CD4-positive, alpha-beta T cell treated with Interleukin-17A for 4 hours (primary cell): ENCODE measurements at regions not wholly inside any gene's neighbourhood (a gene's known extent, or its start where the extent isn't known, plus 50 kb on each side); places are given as distances from the start of the nearest gene placed in this dataset.
"Not testable (repeated sequence)": the region's sequence is repeated elsewhere in the genome, so short reads cannot be mapped to it uniquely, and the experiment has no call there.

Source experiments
- DNase-seq: peaks from one replicate; pipeline ENCODE4 v3.0.0-alpha.2; 2020; ENCODE audit warnings: mixed read lengths

DNA sequence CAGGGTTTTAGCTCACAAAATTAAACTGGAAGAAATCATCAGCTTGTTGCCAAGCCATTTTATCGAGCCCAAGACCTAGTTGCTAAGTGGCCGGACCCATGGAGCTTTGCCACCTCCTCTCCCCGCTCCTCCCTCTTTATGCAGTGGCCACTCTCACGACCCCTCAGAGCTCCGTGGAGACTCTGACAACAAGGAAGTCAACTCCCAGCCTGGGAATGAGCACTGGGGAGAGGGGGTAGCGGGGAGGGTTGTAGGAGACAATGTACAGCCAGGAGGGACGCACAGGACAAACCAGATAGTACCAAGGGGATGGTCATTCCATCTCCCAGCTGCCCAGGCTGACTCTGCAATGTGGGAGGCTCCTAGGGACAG lies 250.9 kb downstream of the SIPA1L2 start:
- DNase-seq: no peak

DNA sequence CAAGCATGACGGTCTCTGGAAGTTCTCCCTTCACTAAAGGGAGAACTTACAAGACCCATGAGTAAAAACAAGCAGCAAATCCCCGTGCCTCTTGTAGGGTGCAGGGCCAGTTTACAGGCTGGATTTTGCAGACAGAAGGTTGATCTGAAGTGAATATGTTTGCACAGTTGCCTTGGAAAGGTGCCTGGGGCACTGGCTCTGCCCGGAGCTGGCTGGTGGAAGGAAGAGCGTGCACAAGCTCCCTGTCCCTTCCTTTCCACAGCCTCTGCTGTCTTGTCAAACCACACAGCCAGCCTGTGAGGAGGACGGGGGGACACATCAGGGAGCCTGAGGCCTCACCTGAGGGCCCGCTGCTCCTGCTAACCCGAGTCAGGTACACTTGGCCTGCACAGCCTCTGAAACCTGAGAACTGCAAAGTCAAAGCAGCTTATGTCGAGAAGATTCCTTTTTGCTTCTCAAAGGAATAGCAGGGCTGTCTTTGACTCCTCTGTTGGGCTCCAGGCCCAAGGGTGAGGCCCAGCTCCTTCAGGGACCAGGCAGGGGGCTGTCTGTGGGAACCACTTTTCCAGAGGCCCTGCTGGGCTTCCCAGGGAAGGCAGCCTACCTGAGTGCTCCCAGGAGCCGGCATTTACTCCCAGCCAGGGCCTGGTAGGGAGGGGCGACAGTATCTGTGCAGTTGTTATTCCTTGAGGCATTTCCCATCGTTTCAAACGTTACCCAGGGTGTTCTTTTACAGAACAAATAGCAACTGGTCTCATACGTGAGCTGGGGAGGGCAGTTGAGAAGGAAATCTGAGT lies 251.5 kb downstream of the SIPA1L2 start:
- no peak for DNase-seq

DNA sequence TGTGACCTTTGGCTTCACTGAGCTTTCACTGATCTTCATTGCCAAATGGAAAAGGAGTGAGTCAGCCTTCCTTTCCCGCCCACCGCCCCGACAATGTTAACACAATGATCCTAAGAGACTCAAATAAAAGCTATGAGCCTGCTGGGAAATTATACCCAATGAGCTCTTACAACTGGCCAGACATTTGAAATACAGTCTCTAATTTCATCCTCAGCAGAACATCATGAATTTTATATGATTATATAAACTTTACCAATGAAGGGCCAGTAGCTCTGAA lies 252.5 kb downstream of the SIPA1L2 start:
- DNase-seq: no peak

DNA sequence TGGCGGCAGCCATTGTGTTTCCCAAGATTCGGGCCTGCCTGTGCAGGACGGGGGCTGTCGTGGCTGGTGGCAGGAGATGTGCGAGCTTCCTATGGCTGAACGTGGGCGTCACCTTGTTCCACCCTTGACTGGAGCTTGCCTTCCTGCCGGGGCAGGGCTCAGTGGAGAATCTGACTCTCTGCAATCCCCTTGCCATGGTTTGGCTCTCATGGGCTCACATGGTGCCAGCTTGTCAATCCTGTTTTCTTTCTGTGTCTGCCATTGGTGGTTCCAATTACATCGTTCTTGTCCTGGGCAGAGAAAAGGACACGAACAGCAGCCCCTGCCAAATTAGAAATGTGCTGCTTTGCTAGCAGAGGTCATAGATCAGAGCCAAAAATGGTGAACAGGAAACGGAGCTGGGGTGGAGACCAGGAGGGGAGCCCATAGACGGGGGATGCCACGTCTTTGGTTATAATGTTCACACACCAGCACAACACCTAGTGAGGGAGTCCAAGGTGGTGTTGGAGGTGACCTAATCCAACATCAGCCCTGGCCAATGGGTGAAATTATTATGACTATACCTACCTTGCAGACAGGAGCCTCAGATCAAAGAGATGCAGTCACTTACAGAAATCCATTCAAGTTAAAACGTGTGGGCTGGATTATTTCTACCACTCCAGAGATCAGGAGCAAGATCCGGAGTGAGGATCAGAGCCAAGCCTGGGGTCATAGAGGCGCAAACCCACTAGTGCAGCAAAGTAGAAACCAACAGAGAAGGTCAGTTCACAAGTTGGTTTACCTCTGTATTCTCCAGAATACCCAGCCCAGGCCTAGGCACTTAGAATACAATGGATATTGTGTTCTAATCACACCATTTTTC lies 253.1 kb downstream of the SIPA1L2 start:
- DNase-seq: no peak

DNA sequence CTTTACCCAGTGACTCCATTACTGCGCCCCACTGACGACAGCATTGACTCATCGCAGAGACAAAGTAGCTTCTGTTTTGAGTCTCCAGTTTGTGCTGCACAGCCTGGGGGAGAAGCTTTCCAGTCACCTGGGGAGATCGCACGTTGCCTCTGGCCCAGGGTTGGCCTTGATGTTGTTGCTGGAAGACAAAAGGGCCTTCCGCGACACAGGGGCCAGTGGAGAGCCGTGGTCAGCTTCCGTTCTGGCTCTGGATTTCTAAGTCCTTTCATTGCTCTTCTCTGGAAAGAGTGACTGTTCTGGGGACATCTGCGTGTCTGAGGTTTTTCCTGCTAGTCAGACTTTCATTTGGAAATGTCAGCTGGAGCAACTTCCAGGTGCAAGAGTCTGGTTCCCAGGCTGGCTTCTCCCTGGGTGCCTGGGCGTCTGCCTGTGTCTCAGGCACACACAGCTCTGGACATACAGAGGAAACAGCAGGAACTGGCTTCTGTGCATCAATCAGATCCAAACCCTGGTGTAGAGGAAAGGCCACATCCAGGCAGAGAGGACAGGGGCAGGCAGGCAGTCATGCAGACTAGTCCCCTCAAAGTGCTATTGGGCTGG lies 257.0 kb downstream of the SIPA1L2 start:
- no peak for DNase-seq

DNA sequence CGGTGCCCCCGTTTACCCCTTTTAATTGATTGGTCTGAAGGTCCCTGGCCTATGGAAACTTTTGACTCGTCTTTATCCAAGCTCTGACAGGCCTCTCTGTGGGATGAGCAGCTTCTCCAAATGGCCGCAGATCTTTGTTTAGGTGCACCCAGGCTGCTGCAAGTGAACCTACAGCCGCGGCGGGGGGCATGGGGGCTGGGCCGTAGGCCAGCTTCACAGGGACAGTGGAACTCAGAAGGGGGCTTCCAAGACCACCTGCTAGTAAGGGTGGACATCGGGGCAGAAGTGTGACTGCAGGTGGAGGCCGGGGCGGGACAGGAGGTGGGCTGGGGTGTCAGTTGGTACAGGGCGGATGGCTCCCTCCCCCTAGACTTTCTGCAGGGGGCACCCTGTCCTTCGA lies 257.5 kb downstream of the SIPA1L2 start:
- no peak for DNase-seq

DNA sequence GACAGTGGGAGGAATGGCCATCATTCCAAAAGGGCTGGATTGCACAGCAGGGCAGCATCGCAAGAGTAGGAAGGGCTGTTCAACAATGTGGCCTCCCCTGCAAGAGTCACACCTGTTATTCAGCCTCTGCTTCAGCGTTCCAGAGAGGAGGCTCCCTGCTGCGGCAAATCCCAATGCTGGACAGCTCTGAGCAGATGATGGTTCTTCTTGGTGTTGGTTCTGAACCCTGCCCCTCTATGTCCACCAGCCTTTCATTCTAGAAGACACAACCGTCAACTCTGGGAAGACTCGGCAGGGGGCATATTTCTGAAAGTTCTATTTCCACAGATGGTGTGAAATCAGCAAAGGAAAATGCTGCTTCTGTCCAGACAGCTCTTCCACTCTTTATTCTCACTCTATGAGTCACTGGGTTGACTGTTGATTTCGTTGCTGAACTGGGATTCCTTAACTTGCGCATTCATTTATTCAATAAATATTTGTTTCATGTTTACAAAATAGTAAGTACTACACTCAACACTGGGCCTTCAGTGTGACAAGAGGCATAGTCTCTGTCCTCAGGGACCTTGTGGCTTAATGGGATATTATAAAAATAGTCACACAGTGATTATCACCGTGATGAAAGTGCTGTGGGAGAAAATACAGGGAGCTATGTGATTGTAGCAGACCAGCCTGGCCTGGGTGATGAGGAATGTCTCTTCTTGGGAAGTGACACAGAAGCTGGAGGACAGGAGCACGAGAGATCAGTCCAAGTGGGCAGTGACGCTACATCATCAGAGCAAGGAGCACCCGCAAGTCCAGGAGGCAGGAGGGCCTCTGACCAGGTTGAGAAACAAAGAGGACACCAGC lies 260.3 kb downstream of the SIPA1L2 start:
- DNase-seq: no peak

DNA sequence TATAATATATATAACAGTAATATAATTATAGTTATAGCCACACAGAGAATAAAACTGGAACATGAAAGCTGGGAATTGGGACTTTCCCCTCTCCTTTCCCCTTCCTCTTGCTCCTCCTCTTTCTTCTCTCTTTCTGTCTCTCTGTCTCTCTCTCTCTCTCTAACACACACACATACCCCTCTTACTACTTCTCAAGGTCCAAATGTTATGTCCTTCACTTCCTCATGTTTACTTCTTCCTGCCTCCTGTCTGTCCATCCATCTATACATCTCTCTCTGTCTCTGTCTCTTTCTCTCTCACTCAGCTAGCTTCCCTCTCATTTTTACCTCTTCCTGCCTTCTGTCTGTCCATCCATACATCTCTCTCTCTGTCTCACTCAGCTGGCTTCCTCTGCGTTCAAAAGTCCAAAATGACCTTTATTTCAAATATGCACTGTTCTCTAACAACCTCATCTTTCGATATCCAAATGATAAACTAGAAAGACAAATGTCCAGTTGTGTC lies 261.1 kb downstream of the SIPA1L2 start:
- no peak for DNase-seq

DNA sequence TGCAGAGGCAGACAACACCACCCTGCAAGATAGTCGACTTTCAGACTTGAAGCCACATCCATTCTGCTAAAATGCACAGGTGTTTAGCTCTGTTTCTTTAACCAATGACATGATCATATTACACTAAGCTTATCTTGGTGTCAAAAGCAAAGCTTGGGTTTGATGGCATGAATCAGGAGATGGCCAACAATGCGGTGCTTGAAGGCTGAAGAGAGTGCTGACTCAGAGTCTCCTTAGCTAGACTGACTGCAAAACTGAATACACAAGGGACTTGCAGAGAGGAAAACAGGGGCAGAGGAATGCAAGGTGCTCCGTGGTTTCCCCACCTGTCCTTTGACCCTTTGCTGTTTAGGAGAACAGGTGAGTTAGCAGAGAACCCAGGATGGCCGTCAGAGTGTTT lies 262.6 kb downstream of the SIPA1L2 start:
- DNase-seq: no peak

DNA sequence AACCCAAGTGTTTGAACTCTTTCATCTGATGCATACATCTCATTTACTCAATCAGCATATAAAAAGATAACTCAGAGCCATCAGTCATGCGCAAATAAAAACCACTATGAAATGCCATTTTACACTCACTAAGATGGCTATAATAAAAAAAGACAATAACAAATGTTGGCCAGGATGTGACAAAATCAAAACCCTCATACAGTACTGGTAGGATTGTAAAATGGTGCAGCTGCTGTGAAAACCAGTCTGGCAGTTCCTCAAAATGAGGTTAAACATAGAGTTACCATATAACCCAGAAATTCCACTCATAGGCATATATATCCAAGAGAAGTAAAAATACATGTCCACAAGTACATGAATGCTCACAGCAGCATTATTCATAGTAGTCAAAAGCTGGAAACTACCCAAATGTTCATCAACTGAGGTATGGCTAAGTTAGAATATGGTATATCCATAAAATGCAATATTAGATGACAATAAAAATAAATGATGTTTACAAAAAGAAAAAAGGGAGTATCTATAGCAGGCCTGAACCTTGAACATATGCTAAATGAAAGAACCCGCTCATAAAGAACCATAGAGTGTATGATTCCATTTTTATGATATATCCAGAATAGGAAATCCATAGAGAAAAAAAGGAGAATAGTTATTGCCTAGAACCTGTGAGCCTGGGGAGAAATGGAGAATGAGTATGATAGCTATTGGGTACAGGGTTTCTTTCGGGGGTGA lies 265.1 kb downstream of the SIPA1L2 start:
- DNase-seq: no peak

DNA sequence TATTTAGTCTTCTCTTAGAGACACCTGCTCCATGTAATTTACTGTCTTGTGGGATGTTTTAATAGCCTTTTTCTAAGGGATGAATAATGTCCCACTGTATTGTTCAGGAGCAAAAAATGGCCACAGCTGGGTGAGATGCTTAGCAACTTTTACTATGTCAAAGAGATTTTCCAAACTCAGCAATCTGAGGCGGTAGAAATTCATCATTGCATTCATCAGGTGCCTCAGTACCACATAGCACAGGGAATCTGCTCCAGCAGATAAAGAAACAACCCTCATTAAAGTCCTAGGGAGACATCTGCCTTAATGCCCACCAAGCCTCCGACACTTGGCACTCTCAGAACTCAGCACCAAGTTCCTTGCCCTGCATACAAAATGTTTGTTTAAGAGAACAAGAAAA lies 266.9 kb downstream of the SIPA1L2 start:
- no peak for DNase-seq

DNA sequence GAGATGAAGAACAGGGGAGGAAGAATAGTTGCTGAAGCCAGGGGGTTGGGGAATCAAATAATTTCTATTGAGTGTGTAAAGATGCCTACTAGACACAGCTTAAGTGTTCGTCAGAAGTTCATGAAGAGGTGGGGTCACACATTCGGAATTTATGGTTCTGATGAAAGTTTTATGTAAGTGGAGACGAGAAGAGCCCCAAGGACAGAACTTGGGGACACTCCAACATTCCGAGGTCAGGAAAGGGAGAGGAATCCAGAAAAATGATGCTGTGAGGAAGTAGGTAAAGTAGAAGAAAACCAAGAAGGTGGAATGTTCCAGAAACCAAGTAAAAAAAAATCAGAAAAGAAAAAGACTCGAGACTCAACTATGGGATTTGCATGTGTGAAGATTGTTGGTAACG lies 272.5 kb downstream of the SIPA1L2 start:
- no peak for DNase-seq

DNA sequence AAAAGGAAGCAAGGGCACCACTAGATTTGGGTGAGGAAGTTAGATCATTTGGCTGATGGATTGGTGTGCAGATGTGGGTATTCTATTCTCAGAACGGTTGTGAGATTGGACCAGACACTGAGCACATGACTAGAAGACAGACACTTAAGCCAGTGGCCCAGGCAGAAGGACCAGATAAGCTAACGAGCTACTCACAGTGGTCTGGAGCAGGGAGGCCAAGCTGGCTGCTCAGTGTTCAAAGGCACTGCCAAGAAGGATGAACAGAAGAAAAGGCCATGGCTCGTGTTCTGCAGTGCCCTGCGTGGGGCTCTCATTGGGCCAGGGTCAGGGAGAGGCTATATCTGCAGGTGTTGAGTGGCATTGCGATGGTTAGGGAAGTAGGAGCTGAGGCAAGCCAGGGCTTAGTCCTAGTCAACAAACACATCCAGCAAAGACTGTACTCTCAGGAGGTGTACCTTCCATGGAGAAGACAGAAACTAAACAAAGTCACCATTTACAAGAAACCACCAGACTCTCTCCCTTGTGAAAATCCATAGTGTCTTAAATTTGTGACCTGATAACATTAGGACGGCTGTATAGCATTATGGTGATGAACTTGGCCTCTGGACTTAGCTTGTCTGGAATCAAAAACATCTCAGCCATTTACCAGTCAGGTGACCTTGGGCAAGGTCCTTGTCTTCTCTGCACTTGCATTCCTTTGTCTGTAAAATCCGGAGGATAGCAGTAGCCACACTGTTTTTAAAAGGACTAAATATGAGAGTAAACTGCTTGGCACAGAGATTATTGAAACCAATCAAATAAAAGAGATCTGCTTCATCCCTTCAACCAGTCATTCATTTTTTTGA lies 274.5 kb downstream of the SIPA1L2 start:
- no peak for DNase-seq

DNA sequence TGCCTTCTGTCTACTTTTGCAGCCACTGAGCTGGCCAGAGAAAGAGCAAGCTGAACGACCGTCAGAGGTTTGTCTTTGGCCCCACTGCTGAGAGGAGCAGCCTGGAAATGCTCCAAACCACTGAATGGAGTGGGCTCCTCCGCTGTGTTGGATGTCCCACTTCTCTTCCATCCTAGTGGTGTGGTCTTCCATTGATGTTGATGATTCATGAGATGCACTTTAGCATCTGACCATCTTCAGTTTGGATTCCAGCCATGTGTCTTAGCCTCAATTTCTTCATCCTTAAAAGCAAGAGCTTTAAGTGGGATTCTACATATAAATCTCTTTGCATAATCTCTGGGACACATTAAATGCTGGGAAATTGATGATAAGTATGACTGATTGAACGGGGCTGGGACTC lies 276.9 kb downstream of the SIPA1L2 start:
- no peak for DNase-seq

DNA sequence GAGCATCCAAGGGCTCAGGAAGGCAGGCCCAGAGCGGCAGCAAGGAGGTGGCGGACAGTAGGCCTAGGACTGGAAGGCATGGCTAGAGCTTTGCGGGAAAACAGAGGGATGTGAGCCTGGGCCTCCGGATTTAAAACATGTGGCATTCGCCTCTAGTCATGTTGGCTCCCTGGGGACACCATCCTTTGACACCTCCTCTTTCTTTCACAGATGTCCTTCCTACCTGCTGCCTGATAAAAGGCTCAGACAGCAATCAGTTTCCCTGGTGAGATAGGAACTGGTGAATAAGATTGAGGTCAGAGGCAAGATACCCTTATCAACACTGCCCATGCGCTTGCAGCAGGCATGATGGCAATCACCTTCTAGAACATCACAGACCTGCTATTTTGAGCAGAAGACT lies 277.6 kb downstream of the SIPA1L2 start:
- no peak for DNase-seq

DNA sequence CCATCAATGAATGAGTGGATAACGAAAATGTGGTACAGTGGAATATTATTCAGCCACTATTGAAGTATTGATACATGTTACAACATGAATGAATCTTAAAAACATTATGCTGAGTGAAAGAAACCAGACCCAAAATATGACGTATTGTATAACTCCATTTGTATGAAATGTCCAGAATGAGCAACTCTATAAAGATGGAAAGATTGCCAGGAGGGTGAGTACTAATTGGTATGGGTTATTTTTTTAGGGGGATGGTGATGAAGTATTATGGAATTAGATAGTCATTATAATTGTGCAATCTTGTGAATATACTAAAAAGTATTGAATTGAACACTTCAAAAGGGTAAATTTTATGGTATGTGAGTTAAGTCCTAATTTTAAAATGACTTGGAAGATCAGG lies 278.6 kb downstream of the SIPA1L2 start:
- DNase-seq: no peak

DNA sequence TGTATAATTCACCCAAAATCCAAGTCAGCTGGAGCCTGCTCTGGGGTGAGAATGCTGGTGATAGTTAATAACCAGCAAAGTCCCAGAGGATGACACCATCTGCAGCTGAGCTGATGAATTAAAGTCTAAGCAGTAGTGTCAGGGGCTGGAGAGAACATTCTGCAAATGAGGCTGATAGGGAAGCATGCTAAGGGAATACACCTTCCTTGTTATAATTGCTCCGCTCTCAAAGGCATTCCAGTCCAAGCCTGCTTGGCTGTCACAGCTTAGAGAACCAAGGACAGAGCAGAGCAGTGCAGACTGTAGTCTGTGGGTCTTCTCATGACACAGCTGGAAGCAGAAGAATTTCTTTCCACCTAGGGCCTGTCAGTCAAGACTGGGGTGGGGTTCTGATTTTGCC lies 283.1 kb downstream of the SIPA1L2 start:
- no peak for DNase-seq

DNA sequence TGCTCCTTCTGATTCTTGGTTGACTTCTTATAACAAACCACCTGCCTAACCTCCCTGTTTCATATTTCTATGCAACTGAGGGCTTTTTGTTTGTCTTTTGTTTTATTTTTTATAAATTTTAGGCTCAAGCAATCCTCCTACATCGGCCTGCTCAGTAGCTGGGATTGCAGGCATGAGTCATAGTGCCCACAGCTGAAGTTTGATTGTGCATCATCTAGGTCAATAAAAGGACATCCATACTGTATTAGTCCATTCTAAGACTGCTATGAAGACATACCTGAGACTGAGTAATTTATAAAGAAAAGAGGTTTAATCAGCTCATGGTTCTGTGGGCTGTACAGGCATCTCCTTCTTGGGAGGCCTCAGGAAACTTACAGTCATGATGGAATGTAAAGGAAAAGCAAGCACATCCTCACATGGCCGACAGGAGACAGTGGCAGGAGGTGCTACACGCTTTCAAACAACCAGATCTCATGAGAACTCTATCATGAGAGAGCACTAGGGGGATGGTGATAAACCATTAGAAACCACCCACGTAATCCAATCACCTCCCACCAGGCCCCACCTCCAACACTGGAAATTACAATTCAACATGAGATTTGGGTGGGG lies 285.0 kb downstream of the SIPA1L2 start:
- DNase-seq: no peak

DNA sequence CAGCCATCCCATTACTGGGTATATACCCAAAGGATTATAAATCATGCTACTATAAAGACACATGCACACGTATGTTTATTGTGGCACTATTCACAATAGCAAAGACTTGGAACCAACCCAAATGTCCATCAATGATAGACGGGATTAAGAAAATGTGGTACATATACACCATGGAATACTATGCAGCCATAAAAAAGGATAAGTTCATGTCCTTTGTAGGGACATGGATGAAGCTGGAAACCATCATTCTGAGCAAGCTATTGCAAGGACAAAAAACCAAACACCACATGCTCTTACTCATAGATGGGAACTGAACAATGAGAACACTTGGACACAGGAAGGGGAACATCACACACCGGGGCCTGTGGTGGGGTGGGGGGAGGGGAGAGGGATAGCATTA lies 285.7 kb downstream of the SIPA1L2 start:
- DNase-seq: not testable (repeated sequence)

DNA sequence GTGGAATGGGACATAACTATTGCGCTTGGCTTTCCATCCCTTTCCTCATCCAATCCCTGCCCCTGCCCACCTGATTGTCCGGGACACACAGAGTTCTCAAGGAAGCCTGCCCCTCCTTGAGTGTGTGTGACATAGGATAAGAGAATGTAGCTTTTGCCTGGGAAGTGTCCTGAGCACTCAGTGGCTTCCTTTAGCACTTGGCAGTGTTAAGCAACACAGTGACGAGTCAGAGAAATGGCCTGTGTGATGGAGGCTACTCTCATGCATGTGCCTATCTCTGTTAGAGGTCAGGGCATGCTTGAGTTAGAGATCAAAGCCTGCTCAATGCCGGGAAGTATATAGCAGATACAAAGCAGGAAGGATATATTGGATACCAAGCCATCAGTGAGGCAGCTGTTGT lies 289.5 kb downstream of the SIPA1L2 start:
- DNase-seq: no peak

DNA sequence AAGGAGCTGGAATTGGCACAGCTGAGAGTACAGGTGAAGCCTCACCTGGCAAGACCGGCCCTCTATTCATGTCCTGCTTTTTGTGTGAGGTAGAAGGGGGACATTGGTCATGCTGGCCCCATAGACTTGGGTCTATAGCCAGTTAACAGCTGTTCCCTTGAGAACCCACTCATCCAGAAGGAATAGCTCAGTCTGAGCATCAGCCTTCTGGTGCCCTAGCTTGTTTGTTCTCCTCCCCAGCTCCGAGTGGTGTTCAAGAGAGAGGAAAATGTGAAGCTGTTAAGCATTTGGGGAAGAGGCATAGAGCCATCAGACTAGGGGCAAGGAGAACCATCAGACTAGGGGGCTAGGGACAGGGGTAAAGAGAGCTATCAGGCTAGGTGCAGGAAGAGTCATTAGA lies 290.9 kb downstream of the SIPA1L2 start:
- no peak for DNase-seq
